ENCODE measurements at regions not wholly inside any gene's neighbourhood (a gene's known extent, or its start where the extent isn't known, plus 50 kb on each side); places are given as distances from the start of the nearest gene placed in this dataset.
"Not testable (repeated sequence)": the region's sequence is repeated elsewhere in the genome, so short reads cannot be mapped to it uniquely, and the experiment has no call there.

- no peak for DNase-seq (ENCODE audit: low read depth)
Observed at GRCh38 chr13:50274181-50274580, 258.9 kb downstream of the KCNRG start.

GRCh38 chr13:50275392-50276063 lies 260.3 kb downstream of the KCNRG start:
- DNase-seq (ENCODE audit: low read depth): no peak

GRCh38 chr13:50276550-50276949 lies 261.3 kb downstream of the KCNRG start:
- DNase-seq (ENCODE audit: low read depth): no peak

- DNase-seq (ENCODE audit: low read depth): no peak
Observed at GRCh38 chr13:50277127-50277526, 261.9 kb downstream of the KCNRG start.

- no peak for DNase-seq (ENCODE audit: low read depth)
Observed at GRCh38 chr13:50277906-50278305, 262.7 kb downstream of the KCNRG start.

DNA sequence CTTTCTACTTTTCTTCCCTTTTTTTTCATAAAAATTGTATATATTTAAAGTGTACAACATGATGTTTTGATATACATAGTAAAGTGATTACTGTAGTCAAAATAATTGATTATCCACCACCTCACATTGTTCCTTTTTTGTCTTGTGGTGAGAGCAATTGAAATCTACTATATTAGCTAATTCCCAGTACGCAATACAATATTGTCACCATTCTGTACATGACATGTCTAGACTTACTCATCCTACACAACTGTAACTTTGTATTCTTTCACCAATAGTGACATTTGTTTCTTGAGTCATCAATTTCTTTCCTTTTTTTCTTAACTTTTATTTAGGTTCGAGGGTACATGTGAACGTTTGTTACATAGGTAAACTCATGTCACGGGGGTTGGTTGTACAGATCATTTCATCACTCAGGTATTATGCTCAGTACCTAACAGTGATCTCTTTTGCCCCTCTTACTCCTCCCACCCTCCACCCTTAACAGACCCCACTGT lies 265.2 kb downstream of the KCNRG start:
- DNase-seq (ENCODE audit: low read depth): no peak

DNA sequence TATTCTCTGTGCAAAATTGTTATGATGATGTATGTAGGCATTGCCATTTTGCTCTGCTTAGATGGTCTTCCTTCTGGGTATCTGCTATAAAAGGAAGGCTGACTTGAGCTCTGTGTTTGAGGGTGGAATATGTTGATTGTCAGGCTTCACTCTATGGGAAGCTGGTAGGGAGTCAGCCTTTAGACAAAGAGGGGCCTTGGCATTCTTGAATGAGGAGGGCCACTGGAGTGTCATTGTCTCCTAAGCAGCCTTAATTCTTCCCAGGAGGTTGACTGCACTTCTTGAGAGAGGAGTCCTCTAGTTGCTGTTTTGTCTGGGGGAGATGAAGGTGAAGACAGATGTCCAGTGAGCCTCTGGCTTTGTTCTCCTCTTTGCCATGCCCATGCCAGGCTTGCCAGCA lies 266.8 kb downstream of the KCNRG start:
- no peak for DNase-seq (ENCODE audit: low read depth)

DNA sequence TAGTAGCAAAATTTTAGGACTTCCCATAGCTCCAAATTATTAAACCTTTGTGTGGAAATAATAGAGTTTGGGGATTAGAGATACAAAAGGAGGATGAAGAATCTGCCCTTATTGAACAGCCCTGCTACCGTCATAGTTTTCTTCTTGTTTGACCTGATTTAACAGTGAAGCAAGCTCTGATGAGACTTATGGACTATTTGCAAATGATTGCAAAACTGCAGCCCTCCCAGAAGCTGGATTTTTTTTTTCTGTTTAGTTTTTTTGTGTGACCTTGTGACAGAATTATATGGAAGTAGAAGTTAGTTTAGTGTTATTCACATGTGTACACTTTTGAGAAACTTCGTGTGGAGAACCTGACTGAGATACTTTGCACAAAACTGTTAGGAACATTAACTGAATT lies 267.8 kb downstream of the KCNRG start:
- DNase-seq (ENCODE audit: low read depth): no peak

DNA sequence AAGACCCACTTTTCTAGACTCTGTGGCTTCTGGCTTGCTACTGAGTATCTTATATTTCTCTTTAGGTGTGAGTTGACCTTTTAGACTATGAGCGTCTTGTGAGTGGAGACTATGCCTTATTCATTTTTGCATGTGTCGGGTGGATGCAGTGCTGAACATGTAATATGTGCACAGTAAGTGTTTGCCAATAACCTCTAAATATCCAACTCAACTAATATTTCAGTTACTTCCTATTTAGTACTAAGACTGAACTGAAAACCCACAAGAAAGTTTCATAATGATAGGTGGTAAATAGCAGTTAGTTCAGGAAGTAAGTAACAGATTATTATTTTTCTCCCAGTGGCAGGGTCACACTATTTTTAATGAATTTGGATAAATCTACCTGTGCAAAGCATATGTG lies 269.3 kb downstream of the KCNRG start:
- DNase-seq (ENCODE audit: low read depth): no peak

DNA sequence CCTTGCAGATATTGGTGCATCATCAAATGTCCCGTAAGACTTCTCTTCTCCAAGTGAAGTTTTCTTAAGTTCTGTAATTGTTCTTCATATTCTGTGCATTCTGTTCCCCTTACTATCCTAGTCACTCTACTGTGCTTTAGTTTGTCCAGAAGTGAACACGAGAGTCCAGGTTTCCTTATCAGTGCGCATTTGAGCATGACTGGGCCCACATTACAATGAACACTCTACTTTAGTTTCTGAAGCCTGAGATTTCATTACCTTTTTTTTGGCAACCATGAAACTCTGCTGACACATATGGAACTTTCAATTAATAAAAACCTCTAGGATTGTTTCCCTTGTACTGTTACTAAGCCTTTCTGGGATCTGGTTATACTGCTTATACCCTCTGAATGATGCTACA lies 270.0 kb downstream of the KCNRG start:
- DNase-seq (ENCODE audit: low read depth): no peak

- no peak for DNase-seq (ENCODE audit: low read depth)
Observed at GRCh38 chr13:50286324-50286723, 271.1 kb downstream of the KCNRG start.

- DNase-seq (ENCODE audit: low read depth): no peak
Observed at GRCh38 chr13:50290186-50290585, 274.9 kb downstream of the KCNRG start.

DNA sequence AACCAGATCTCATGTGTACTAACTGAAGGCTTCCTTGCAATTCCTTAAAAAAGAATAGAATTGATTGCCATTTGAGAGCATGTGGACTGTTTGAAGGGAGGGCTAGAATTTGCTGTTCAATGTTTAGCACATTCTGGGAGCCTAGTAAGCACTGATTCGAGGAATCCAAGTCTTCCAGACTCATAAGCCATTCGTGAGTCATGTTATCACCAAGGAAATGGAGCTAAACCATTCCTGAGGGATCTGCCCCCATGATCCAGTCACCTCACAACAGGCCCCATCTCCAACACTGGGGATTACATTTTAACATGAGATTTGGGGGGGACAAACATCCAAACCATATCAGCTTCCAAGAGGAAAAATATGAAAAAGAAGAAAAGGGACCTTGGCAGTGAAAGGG lies 276.4 kb downstream of the KCNRG start:
- DNase-seq (ENCODE audit: low read depth): no peak

DNA sequence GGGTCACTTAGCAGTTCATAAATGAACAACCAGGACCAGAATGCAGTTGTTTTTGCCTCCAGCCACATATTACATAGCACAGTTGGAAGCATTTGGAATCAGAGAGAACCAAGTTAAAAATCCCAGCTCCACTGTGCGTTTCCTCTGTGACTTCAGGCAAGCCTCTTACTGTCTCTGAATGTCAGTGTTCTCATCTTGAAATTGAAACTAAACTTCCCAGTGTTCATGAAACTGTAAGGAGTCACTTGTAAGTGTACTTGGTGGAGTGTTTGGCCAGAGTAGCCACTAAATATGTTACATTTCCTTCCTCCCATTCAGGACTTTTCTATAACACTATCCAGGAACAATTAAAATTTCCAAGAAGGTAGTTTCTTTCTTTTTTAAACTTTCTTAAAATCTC lies 276.8 kb downstream of the KCNRG start:
- DNase-seq (ENCODE audit: low read depth): no peak

GRCh38 chr13:50294425-50294824 lies 279.2 kb downstream of the KCNRG start:
- not testable (repeated sequence) for DNase-seq (ENCODE audit: low read depth)

DNA sequence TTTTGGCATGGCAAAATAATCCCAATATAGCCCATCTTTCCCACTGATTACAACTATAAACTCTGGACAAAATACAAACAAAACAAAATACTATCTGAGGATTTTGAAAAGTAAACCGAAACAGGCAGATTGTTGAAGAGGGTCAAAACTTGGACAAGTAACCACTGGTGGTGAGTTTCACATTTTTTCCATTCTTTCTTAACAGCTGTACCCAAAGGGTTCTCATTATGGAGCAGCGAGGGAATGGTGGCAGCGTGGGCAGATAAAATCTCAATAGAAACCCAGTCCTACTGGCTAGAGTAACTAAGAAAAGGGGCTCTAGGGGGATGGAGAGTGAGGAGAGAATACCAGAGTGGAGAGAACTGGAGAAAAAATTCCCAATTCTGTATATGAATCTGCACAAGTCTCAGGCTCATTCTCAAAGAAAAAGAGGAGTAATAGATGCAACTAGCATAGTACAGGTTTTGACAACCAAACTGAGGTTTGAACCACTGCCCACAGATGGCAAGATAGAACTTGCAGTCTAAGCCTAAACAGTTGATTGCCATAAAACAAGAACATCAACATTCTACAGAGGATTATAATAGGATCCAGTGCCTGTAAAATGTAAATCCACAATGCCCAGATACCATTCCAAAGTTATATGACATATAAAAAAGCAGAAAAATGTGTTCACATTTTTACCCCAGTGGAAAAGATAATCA lies 284.5 kb downstream of the KCNRG start:
- no peak for DNase-seq (ENCODE audit: low read depth)

DNA sequence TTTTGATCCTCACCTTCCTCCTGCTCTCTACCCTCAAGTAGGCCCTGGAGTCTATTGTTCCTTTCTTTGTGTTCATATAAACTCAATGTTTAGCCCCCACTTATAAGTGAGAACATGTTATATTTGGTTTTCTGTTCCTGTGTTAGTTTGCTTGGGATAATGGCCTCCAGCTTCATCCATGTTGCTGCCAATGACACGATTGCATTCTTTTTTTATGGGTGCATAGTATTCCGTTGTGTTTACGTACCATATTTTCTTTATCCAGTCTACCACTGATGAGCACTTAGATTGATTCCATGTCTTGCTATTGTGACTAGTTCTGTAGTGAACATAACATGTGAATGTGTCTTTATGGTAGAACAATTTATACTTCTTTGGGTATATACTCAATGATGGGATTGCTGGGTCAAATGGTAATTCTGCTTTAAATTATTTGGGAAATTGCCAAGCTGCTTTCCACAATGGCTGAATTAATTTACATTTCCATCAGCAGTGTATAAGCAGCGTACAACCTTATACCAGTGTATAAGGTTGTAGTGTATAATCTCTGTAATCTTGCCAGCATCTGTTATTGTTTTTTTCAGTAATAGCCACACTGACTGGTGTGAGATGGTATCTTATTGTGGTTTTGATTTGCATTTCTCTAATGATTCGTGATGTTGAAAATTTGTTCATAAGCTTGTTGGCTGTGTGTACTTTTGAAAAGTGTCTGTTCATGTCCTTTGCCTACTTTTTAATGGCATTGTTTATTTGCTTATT lies 288.9 kb downstream of the KCNRG start:
- no peak for DNase-seq (ENCODE audit: low read depth)

DNA sequence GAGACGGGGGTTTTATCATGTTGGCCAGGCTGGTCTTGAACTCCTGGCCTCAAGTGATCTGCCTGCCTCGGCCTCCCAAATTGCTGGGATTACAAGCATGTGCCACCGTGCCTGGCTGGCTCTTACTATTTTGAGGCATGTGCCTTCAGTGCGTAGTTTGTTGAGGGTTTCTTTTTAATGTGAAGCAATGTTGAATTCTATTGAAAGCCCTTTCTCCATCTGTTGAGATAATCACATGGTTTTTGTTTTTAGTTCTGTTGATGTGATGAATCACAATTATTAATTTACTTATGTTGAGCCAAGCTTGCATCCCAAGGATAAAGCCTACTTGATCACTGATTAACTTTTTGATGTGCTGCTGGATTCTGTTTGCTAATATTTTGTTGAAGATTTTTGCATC lies 290.9 kb downstream of the KCNRG start:
- DNase-seq (ENCODE audit: low read depth): no peak

- DNase-seq (ENCODE audit: low read depth): no peak
Observed at GRCh38 chr13:50309318-50309717, 294.1 kb downstream of the KCNRG start.

GRCh38 chr13:50309882-50310594 lies 294.8 kb downstream of the KCNRG start:
- no peak for DNase-seq (ENCODE audit: low read depth)

DNA sequence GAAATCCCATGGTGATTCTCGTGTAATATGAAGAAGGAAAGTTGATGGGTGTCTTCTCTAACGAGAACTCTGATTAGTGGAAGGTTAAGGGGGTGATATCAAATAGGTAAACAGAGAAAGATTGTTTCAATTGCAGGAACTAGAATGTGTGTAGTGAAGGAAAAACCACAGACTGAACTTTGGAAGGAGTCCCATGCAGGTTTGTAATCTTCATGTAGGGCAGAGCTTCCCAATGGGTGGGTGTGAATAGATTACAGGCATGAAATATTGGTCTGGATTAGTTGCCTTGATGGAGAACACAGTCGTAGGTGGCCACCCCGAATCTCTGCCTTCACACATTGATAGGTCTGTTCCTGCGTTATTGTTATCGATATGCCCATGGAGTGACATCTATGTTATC lies 295.5 kb downstream of the KCNRG start:
- no peak for DNase-seq (ENCODE audit: low read depth)

- no peak for DNase-seq (ENCODE audit: low read depth)
Observed at GRCh38 chr13:50318887-50319286, 303.6 kb downstream of the KCNRG start.

All from T follicular helper cell (primary cell).